Esophagus muscularis mucosa (tissue), 4 donors: ENCODE measurements at regions not wholly inside any gene's neighbourhood (a gene's known extent, or its start where the extent isn't known, plus 50 kb on each side); places are given as distances from the start of the nearest gene placed in this dataset.

ENCODE experiments used
- EP300 ChIP-seq: sonication (generic); formaldehyde crosslinking; IDR thresholded peaks from one replicate; pipeline ENCODE4 v1.6.1; 2017; ENCODE audit warnings: antibody characterized with exemption
- POLR2A ChIP-seq: fragments of 450-650 bp; IDR thresholded peaks from one replicate; pipeline ENCODE4 v1.6.1; 2017; ENCODE audit warnings: antibody characterized with exemption, moderate library complexity, mild to moderate bottlenecking, low read depth
- POLR2AphosphoS5 ChIP-seq, 2 donors: sonication (generic); formaldehyde crosslinking; IDR thresholded peaks; one replicate each; pipeline ENCODE4 v1.6.1; 2017; ENCODE audit warnings: antibody characterized with exemption in 2 of 2
- TF ChIP-seq, protein P1 (sequence below), 3 experiments: fragments of 200-600 bp in 2 of 3; fragments of 450-650 bp in 1 of 3; sonication (generic) in 2 of 3; IDR thresholded peaks; one replicate each; pipeline ENCODE4 v1.5.1; 2017 to 2019; ENCODE audit warnings: antibody characterized with exemption in 3 of 3, mild to moderate bottlenecking in 2 of 3, moderate library complexity in 1 of 3

DNA sequence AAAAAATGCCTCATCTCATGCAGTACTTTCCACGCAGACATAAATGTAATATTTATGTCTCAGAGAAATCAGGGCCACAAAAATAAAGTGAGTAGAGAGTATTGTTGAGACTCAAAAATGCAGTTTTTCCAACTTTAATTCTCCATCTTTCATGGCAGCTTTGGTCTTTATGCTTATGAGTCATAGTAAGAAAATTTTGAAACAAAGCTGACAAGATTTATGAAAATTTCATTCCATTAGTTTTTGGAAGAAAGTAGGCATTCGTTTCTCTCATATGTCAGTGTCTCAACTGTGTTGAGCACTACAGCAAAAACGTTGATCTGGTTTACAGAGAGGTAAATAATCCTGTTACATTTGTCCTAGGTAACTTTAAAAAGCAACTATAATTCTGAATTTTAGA, 656.8 kb downstream of the IQCM start:
- TF ChIP-seq, protein P1, sequence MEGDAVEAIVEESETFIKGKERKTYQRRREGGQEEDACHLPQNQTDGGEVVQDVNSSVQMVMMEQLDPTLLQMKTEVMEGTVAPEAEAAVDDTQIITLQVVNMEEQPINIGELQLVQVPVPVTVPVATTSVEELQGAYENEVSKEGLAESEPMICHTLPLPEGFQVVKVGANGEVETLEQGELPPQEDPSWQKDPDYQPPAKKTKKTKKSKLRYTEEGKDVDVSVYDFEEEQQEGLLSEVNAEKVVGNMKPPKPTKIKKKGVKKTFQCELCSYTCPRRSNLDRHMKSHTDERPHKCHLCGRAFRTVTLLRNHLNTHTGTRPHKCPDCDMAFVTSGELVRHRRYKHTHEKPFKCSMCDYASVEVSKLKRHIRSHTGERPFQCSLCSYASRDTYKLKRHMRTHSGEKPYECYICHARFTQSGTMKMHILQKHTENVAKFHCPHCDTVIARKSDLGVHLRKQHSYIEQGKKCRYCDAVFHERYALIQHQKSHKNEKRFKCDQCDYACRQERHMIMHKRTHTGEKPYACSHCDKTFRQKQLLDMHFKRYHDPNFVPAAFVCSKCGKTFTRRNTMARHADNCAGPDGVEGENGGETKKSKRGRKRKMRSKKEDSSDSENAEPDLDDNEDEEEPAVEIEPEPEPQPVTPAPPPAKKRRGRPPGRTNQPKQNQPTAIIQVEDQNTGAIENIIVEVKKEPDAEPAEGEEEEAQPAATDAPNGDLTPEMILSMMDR (IDR thresholded peaks at IDR 0.05), result no peak
- TF ChIP-seq POLR2A (no peak), POLR2AphosphoS5 (IDR thresholded peaks at IDR 0.05) (no peak), EP300 (no peak)
